Ovary (tissue), 3 donors: ENCODE measurements at regions not wholly inside any gene's neighbourhood (a gene's known extent, or its start where the extent isn't known, plus 50 kb on each side); places are given as distances from the start of the nearest gene placed in this dataset.

Experiments
- CTCF ChIP-seq, 3 donors: fragments of 450-650 bp in 2 of 3; fragments of 200-600 bp in 1 of 3; IDR thresholded peaks; one replicate each; pipeline versions ENCODE4 v1.5.1 to v1.8.0; 2016 to 2022; ENCODE audit warnings: antibody characterized with exemption in 3 of 3, mild to moderate bottlenecking in 1 of 3
- POLR2A ChIP-seq: fragments of 450-650 bp; IDR thresholded peaks from one replicate; pipeline ENCODE4 v1.6.1; 2017; ENCODE audit warnings: antibody characterized with exemption, mild to moderate bottlenecking, moderate library complexity
- donor health status: DM: no; HTN: no; CAD: no.

- no peak for TF ChIP-seq CTCF (IDR thresholded peaks at IDR 0.05)
- TF ChIP-seq POLR2A = no peak
These were observed 118.9 kb downstream of the RGS21 start for GRCh38 chr1:192435704-192436103.
